ENCODE measurements at regions not wholly inside any gene's neighbourhood (a gene's known extent, or its start where the extent isn't known, plus 50 kb on each side); places are given as distances from the start of the nearest gene placed in this dataset.

- no peak for TF ChIP-seq CTCF (conservative IDR thresholded peaks at IDR 0.05)
- TF ChIP-seq EZH2 (IDR thresholded peaks at IDR 0.05; ENCODE audit: low read depth): no peak
Observed at GRCh38 chrX:22691966-22692565, 307.7 kb upstream of the DDX53 start.
